H9 (cell line): ENCODE measurements at regions not wholly inside any gene's neighbourhood (a gene's known extent, or its start where the extent isn't known, plus 50 kb on each side); places are given as distances from the start of the nearest gene placed in this dataset.

ENCODE experiments used
- DNase-seq: peaks from one replicate; pipeline ENCODE4 v3.0.0-alpha.2; 2017
- H2AFZ ChIP-seq: one replicate; pipeline ENCODE4 v1.6.1; 2013; ENCODE audit warnings: mild to moderate bottlenecking, low read length, control low read depth, moderate library complexity
- H2AK5ac ChIP-seq: 2 replicates; pipeline ENCODE4 v1.6.1; 2013; ENCODE audit warnings: low read length, control low read depth, mixed read lengths; ENCODE audit not compliant: insufficient read length
- H2BK120ac ChIP-seq: one replicate; pipeline ENCODE4 v1.6.1; 2013; ENCODE audit warnings: low read depth, mild to moderate bottlenecking, low read length, control low read depth, inconsistent platforms; ENCODE audit not compliant: poor library complexity, severe bottlenecking
- H2BK12ac ChIP-seq: 2 replicates; pipeline ENCODE4 v1.6.1; 2013; ENCODE audit warnings: low read length, control low read depth, mixed read lengths, low read depth; ENCODE audit not compliant: insufficient read length
- H2BK15ac ChIP-seq: 2 replicates; pipeline ENCODE4 v1.6.1; 2013; ENCODE audit warnings: low read depth, low read length, control low read depth
- H2BK20ac ChIP-seq: one replicate; pipeline ENCODE4 v1.6.1; 2013; ENCODE audit warnings: low read depth, mild to moderate bottlenecking, low read length, control low read depth, inconsistent platforms; ENCODE audit not compliant: poor library complexity, severe bottlenecking
- H2BK5ac ChIP-seq: 2 replicates; pipeline ENCODE4 v1.6.1; 2013; ENCODE audit warnings: low read length, control low read depth, mixed read lengths; ENCODE audit not compliant: insufficient read length
- H3K14ac ChIP-seq: 2 replicates; pipeline ENCODE4 v1.6.1; 2013; ENCODE audit warnings: low read length, control low read depth; ENCODE audit not compliant: insufficient read depth
- H3K18ac ChIP-seq: 2 replicates; pipeline ENCODE4 v1.6.1; 2013; ENCODE audit warnings: low read depth, mild to moderate bottlenecking, mixed read lengths, low read length, control low read depth; ENCODE audit not compliant: insufficient read length
- H3K23ac ChIP-seq: 2 replicates; pipeline ENCODE4 v1.6.1; 2013; ENCODE audit warnings: low read length, control low read depth, mixed read lengths, low read depth; ENCODE audit not compliant: insufficient read length
- H3K23me2 ChIP-seq: 2 replicates; pipeline ENCODE4 v1.6.1; 2013; ENCODE audit warnings: low read depth, mild to moderate bottlenecking, mixed read lengths, low read length, control low read depth; ENCODE audit not compliant: insufficient read length, poor library complexity, severe bottlenecking
- H3K27ac ChIP-seq: 2 replicates; pipeline ENCODE4 v1.5.1; 2013; ENCODE audit warnings: low read length, control low read depth, mixed read lengths, low read depth; ENCODE audit not compliant: insufficient read length
- H3K27me3 ChIP-seq: 2 replicates; pipeline ENCODE4 v1.6.1; 2013; ENCODE audit warnings: low read length, control low read depth, inconsistent platforms; ENCODE audit not compliant: insufficient read depth
- H3K4ac ChIP-seq: 2 replicates; pipeline ENCODE4 v1.6.1; 2013; ENCODE audit warnings: low read depth, mild to moderate bottlenecking, control low read depth, inconsistent platforms, low read length, moderate library complexity
- H3K4me1 ChIP-seq: 2 replicates; pipeline ENCODE4 v1.6.1; 2013; ENCODE audit warnings: low read length, control low read depth, inconsistent platforms; ENCODE audit not compliant: insufficient read depth
- H3K4me2 ChIP-seq: 2 replicates; pipeline ENCODE4 v1.6.1; 2013; ENCODE audit warnings: low read length, control low read depth, mixed read lengths; ENCODE audit not compliant: insufficient read length, insufficient read depth
- H3K56ac ChIP-seq: 2 replicates; pipeline ENCODE4 v1.6.1; 2013; ENCODE audit warnings: low read depth, mild to moderate bottlenecking, mixed read lengths, low read length, control low read depth; ENCODE audit not compliant: insufficient read length
- H3K79me1 ChIP-seq: 2 replicates; pipeline ENCODE4 v1.6.1; 2013; ENCODE audit warnings: low read depth, mild to moderate bottlenecking, moderate library complexity, low read length, control low read depth, inconsistent platforms; ENCODE audit not compliant: insufficient read depth, poor library complexity, severe bottlenecking
- H3K79me2 ChIP-seq: 2 replicates; pipeline ENCODE4 v1.6.1; 2013; ENCODE audit warnings: low read length, control low read depth, inconsistent platforms; ENCODE audit not compliant: insufficient read depth
- H3K9ac ChIP-seq: 2 replicates; pipeline ENCODE4 v1.6.1; 2013; ENCODE audit warnings: low read length, control low read depth, mixed read lengths; ENCODE audit not compliant: insufficient read length; ENCODE audit errors: extremely low read depth
- H3K9me3 ChIP-seq: one replicate; pipeline ENCODE4 v1.6.1; 2013; ENCODE audit warnings: low read depth, low read length, inconsistent platforms; ENCODE audit not compliant: control insufficient read depth
- H3T11ph ChIP-seq: one replicate; pipeline ENCODE4 v1.6.1; 2013; ENCODE audit warnings: mild to moderate bottlenecking, low read length, control low read depth, inconsistent platforms
- H4K20me1 ChIP-seq: one replicate; pipeline ENCODE4 v1.6.1; 2013; ENCODE audit not compliant: control insufficient read depth, insufficient read length, insufficient read depth
- H4K5ac ChIP-seq: 2 replicates; pipeline ENCODE4 v1.6.1; 2013; ENCODE audit warnings: low read depth, mild to moderate bottlenecking, mixed read lengths, low read length, control low read depth; ENCODE audit not compliant: insufficient read length
- H4K8ac ChIP-seq: replicated peaks from 2 replicates; pipeline ENCODE4 v1.6.1; 2013; ENCODE audit warnings: low read length, control low read depth, mixed read lengths, low read depth; ENCODE audit not compliant: insufficient read length
- H4K91ac ChIP-seq: 2 replicates; pipeline ENCODE4 v1.6.1; 2013; ENCODE audit warnings: low read depth, mild to moderate bottlenecking, moderate library complexity, mixed read lengths, low read length, control low read depth; ENCODE audit not compliant: insufficient read length
- H3K27ac Mint-ChIP-seq, 3 experiments: 2 replicates in 2 of 3; 3 replicates in 1 of 3; pipeline ENCODE4 v1.8.0; 2020 to 2021; ENCODE audit warnings: mixed read lengths in 3 of 3, mild to moderate bottlenecking in 1 of 3, moderate library complexity in 1 of 3
- H3K27me3 Mint-ChIP-seq: 2 replicates; pipeline ENCODE4 v1.8.0; 2021; ENCODE audit warnings: low read depth, mild to moderate bottlenecking, moderate library complexity, mixed read lengths
- H3K36me3 Mint-ChIP-seq, 3 experiments: 2 replicates in 2 of 3; 3 replicates in 1 of 3; pipeline ENCODE4 v1.8.0; 2020 to 2021; ENCODE audit warnings: low read depth in 3 of 3, mixed read lengths in 3 of 3; ENCODE audit not compliant: insufficient read depth in 1 of 3
- H3K4me1 Mint-ChIP-seq, 2 experiments: 2 replicates each; pipeline ENCODE4 v1.8.0; 2020; ENCODE audit warnings: mixed read lengths in 2 of 2
- H3K4me3 Mint-ChIP-seq, 2 experiments: 2 replicates in 1 of 2; 3 replicates in 1 of 2; pipeline ENCODE4 v1.8.0; 2020 to 2021; ENCODE audit warnings: mild to moderate bottlenecking in 2 of 2, mixed read lengths in 2 of 2, moderate library complexity in 1 of 2
- H3K9me3 Mint-ChIP-seq, 2 experiments: 2 replicates in 1 of 2; 3 replicates in 1 of 2; pipeline ENCODE4 v1.8.0; 2020; ENCODE audit warnings: mild to moderate bottlenecking in 2 of 2, mixed read lengths in 2 of 2, moderate library complexity in 1 of 2
- CTCF ChIP-seq: fragments of 200-600 bp; sonication (generic); conservative IDR thresholded peaks from 3 replicates; pipeline ENCODE4 v1.8.0; 2021; ENCODE audit warnings: antibody characterized with exemption, mild to moderate bottlenecking

GRCh38 chr12:97272471-97272870 is 190.1 kb upstream of the RMST start:
- H3T11ph ChIP-seq: no peak overlapping the region
- H3K79me2 ChIP-seq: no peaks in the 10 kb centered on the region
- peaks cover 9% of the 10 kb centered on the region for H3K9me3 ChIP-seq
- no peaks in the 10 kb centered on the region for H3K23me2 ChIP-seq
- H3K9ac ChIP-seq: no peak overlapping the region
- H4K91ac ChIP-seq: no peak overlapping the region
- H3K4me2 ChIP-seq: no peak overlapping the region
- H3K23ac ChIP-seq: no peak overlapping the region
- no peak overlapping the region for H2BK5ac ChIP-seq
- H2BK15ac ChIP-seq: no peak overlapping the region
- Mint-ChIP-seq H3K4me3 (no peak overlapping the region), H3K27me3 (peaks cover 18% of the 10 kb centered on the region), H3K9me3 (peaks cover 17 to 20% of the 10 kb centered on the region in 2 experiments), H3K27ac (no peak overlapping the region), H3K36me3 (peaks cover 0 to 24% (median 4%) of the 10 kb centered on the region in 3 experiments; a peak in 5 of 7 replicates), H3K4me1 (peaks cover 33 to 34% of the 10 kb centered on the region in 2 experiments)
- no peak overlapping the region for H3K27ac ChIP-seq
- no peak overlapping the region for H2BK20ac ChIP-seq
- H4K8ac ChIP-seq: no peak overlapping the region
- H3K4me1 ChIP-seq: peaks cover 6% of the 10 kb centered on the region
- no peak overlapping the region for H3K14ac ChIP-seq
- no peak overlapping the region for H3K4ac ChIP-seq
- no peaks in the 10 kb centered on the region for H3K27me3 ChIP-seq
- DNase-seq: no peak
- H2BK120ac ChIP-seq: no peak overlapping the region
- TF ChIP-seq CTCF: no peak
- H2AK5ac ChIP-seq: no peak overlapping the region
- H2AFZ ChIP-seq: no peak overlapping the region
- no peak overlapping the region for H3K18ac ChIP-seq
- H3K79me1 ChIP-seq: no peaks in the 10 kb centered on the region
- H3K56ac ChIP-seq: no peak overlapping the region
- no peaks in the 10 kb centered on the region for H4K20me1 ChIP-seq
- H2BK12ac ChIP-seq: no peak overlapping the region
- no peak overlapping the region for H4K5ac ChIP-seq
